Brain microvascular endothelial cell (primary cell): ENCODE measurements at regions not wholly inside any gene's neighbourhood (a gene's known extent, or its start where the extent isn't known, plus 50 kb on each side); places are given as distances from the start of the nearest gene placed in this dataset.
A peak's percentile ranks its signal among the peaks of the same experiment; 100 is the strongest.

Experiments
- DNase-seq: peaks from one replicate; pipeline ENCODE4 v3.0.0-alpha.2; 2020
- H3K27ac ChIP-seq: fragments of 250-450 bp; sonication (Bioruptor Pico); 2 replicates; pipeline ENCODE4 v1.5.1; 2020; ENCODE audit warnings: mild to moderate bottlenecking, moderate library complexity
- H3K27me3 ChIP-seq: fragments of 250-450 bp; sonication (Bioruptor Pico); replicated peaks from 2 replicates; pipeline ENCODE4 v1.5.1; 2020; ENCODE audit warnings: mild to moderate bottlenecking
- H3K36me3 ChIP-seq: fragments of 250-450 bp; sonication (Bioruptor Pico); replicated peaks from 2 replicates; pipeline ENCODE4 v1.5.1; 2020; ENCODE audit warnings: mild to moderate bottlenecking
- H3K4me3 ChIP-seq: 2 replicates; pipeline ENCODE4 v1.5.1; 2011; ENCODE audit warnings: low read depth, mild to moderate bottlenecking, control low read depth, low read length, moderate library complexity
- in situ Hi-C: cut with HindIII; loops from 2 replicates; pipeline ENCODE4 v1.10.0; 2017; ENCODE audit warnings: low sequenced_read_pairs, low pct_ligation_motif_present
- TF ChIP-seq, protein P1 (sequence below): IDR thresholded peaks from 2 replicates; pipeline ENCODE4 v1.5.1; 2011; ENCODE audit warnings: low read depth, mild to moderate bottlenecking, moderate library complexity, low read length, control low read depth, inconsistent platforms; ENCODE audit errors: missing control alignments

DNA sequence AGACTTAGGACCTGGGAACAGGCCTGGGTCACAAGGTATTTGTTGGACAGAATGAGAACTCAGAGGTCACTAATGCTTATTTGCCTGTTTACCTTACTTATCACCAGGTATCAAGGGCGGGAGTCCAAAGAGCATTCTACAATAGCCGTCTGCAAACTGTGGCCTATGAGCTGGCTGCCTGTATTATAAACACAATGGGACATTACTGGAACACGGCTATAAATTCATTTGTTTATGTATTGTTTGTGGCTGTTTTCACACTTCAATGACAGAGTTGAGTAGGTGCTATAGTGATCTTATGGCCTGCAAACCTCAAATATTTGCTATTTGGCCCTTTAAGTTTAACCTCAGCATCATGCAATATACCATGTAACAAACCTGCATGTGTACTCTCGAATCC is 76.6 kb upstream of the ASTN2 start:
- H3K27ac ChIP-seq: no peak overlapping the region
- H3K27me3 ChIP-seq: no peaks in the 10 kb centered on the region
- in situ Hi-C loops: no loop called here
- no peak for DNase-seq
- H3K4me3 ChIP-seq: no peak overlapping the region
- TF ChIP-seq, protein P1, sequence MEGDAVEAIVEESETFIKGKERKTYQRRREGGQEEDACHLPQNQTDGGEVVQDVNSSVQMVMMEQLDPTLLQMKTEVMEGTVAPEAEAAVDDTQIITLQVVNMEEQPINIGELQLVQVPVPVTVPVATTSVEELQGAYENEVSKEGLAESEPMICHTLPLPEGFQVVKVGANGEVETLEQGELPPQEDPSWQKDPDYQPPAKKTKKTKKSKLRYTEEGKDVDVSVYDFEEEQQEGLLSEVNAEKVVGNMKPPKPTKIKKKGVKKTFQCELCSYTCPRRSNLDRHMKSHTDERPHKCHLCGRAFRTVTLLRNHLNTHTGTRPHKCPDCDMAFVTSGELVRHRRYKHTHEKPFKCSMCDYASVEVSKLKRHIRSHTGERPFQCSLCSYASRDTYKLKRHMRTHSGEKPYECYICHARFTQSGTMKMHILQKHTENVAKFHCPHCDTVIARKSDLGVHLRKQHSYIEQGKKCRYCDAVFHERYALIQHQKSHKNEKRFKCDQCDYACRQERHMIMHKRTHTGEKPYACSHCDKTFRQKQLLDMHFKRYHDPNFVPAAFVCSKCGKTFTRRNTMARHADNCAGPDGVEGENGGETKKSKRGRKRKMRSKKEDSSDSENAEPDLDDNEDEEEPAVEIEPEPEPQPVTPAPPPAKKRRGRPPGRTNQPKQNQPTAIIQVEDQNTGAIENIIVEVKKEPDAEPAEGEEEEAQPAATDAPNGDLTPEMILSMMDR: no peak
- no peaks in the 10 kb centered on the region for H3K36me3 ChIP-seq

DNA sequence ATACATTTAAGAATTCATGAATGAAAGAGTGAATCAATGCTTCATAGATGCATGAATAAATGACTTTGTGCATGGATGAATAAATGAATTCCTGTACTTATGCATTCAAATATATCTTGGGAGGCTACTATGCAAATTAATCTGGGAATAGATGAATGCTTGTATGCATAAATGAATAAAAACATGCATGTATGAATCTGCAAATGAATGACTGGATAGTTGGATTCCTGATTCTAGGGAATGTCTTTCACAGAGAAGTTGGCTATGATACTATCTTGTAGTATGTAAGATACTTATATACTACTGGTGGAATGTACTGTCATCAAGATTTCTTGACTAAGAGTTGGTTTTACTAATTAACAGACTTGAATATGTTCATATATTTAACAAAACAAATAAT is 75.3 kb upstream of the ASTN2 start:
- Histone ChIP-seq H3K4me3 (no peak overlapping the region), H3K36me3 (no peaks in the 10 kb centered on the region), H3K27ac (no peak overlapping the region), H3K27me3 (no peaks in the 10 kb centered on the region)
- no peak for DNase-seq
- in situ Hi-C loops: no loop called here
- TF ChIP-seq, protein P1: no peak

DNA sequence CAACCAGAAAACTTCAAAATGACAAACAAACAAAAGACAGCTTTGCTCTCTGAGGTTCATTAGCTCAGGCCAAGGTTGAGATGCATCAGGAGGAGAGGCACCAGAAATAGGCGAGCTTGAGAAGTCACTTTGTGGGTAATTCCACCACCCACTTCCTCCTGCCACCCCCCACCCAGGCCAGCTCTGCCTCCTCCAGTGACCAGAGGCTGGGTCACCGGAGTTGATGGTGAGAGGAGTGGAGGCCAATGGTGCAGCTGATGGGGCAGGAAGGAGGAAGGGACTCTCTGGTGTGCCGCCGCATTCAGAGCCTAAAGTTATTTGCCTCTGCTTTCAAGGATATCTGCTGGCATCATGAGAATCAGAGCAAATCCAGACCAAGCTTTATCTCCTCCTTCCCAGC is 73.8 kb upstream of the ASTN2 start:
- Histone ChIP-seq H3K36me3 (no peaks in the 10 kb centered on the region), H3K4me3 (no peak overlapping the region), H3K27ac (no peak overlapping the region), H3K27me3 (no peaks in the 10 kb centered on the region)
- TF ChIP-seq, protein P1: no peak
- no peak for DNase-seq
- in situ Hi-C loops: no loop called here

DNA sequence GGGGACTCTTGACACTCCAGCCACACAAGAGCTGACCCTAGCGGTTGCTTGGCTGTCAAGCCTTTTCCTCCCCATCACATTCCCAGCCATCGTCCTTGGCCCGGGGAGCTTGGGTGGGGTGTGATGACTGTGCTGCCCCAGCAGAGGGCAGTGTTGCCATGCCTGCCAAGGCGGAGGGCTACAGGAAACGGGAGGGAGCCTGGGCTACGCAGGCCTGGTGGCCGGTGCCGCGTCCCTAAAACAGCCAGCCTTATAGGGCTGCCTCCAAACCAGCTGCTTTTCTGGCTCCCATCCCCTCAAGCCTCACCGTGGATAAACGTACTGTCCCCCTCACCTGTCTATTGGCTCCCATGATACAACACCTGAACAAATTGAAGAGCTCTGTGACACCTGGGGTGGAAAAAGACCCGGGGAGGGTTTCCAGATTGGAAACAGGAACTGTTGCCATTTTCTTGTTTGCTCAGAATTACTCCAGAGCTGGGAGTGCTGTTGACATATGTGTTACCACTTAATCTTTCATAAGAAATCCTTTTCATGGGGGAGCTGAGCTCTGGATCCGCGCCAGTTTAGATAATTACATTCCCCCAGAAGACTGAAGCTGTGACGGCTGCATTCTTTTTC is 72.8 kb upstream of the ASTN2 start:
- no peaks in the 10 kb centered on the region for H3K27me3 ChIP-seq
- peak; percentile 35 for DNase-seq
- no peak overlapping the region for H3K4me3 ChIP-seq
- H3K36me3 ChIP-seq: no peaks in the 10 kb centered on the region
- TF ChIP-seq, protein P1: peak; percentile 93
- no peak overlapping the region for H3K27ac ChIP-seq
- in situ Hi-C loops: no loop called here

DNA sequence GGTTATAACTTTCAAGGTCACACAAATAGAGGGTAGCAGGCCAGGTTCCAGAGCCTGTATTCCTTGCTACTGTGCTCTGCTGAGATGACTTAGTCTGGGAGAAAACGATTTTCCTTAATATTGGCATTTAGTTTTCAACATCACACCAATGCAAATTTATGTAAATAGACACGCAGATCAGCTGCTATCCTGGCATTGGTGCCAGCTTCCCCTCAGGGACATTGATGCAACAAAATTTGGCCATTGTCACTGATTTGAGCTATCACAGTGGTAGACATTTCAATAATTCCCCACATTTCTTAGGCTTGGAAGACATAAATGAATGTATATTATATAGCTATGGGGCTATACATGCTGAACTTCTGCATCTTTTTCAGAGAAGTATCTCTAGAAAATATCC is 71.6 kb upstream of the ASTN2 start:
- Histone ChIP-seq H3K27ac (no peak overlapping the region), H3K27me3 (no peaks in the 10 kb centered on the region), H3K4me3 (no peak overlapping the region), H3K36me3 (no peaks in the 10 kb centered on the region)
- no peak for DNase-seq
- in situ Hi-C loops: no loop called here
- TF ChIP-seq, protein P1: no peak

DNA sequence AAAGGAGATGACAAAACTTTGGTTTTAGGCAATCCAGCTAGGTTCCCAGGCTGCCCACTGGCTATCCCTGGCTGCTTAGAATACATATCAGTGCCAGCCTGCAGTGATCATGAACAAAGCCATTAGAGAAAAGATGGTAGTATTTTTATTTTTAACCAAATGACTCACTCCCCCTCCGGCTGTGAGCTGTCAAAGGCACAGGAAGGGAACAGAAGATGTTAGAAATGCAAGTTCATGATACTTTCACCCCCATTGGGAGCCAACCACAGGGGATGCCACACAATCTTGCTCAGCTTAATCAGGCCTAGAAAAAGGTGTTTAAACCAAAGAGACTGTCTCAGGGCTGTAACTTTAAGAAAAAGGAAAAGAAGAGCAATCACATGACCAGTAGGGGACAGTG is 70.3 kb upstream of the ASTN2 start:
- in situ Hi-C loops: no loop called here
- H3K27me3 ChIP-seq: no peaks in the 10 kb centered on the region
- no peaks in the 10 kb centered on the region for H3K36me3 ChIP-seq
- H3K27ac ChIP-seq: no peak overlapping the region
- no peak overlapping the region for H3K4me3 ChIP-seq
- DNase-seq: no peak
- TF ChIP-seq, protein P1: no peak
